Activated CD4-positive, alpha-beta T cell treated with anti-CD3 and anti-CD28 coated beads, Interleukin-10, Interleukin-2, amounts not matched to agents 100 ng/mL and 50 ng/mL, durations not matched to agents 16 hours and 8 hours (primary cell): ENCODE measurements at regions not wholly inside any gene's neighbourhood (a gene's known extent, or its start where the extent isn't known, plus 50 kb on each side); places are given as distances from the start of the nearest gene placed in this dataset.

Experiments used
- DNase-seq: peaks from one replicate; pipeline ENCODE4 v3.0.0-alpha.2; 2020

GRCh38 chr4:98758182-98758581 lies 99.8 kb upstream of the TSPAN5 start:
- DNase-seq = no peak

GRCh38 chr4:98754736-98755135 lies 96.3 kb upstream of the TSPAN5 start:
- no peak for DNase-seq

GRCh38 chr4:98749206-98749605 lies 90.8 kb upstream of the TSPAN5 start:
- no peak for DNase-seq

GRCh38 chr4:98748609-98749008 lies 90.2 kb upstream of the TSPAN5 start:
- no peak for DNase-seq

GRCh38 chr4:98747393-98748091 lies 89.1 kb upstream of the TSPAN5 start:
- DNase-seq = no peak

GRCh38 chr4:98746936-98747335 lies 88.5 kb upstream of the TSPAN5 start:
- no peak for DNase-seq

- DNase-seq = no peak
These were observed 88.1 kb upstream of the TSPAN5 start for GRCh38 chr4:98746530-98746929.

- DNase-seq = no peak
These were observed 87.0 kb upstream of the TSPAN5 start for GRCh38 chr4:98745366-98745765.

- no peak for DNase-seq
These were observed 86.2 kb upstream of the TSPAN5 start for GRCh38 chr4:98744372-98745150.

- DNase-seq = no peak
These were observed 83.5 kb upstream of the TSPAN5 start for GRCh38 chr4:98741952-98742351.

GRCh38 chr4:98739751-98740150 lies 81.3 kb upstream of the TSPAN5 start:
- DNase-seq = no peak

- DNase-seq = no peak
These were observed 75.2 kb upstream of the TSPAN5 start for GRCh38 chr4:98733601-98734000.

- no peak for DNase-seq
These were observed 70.5 kb upstream of the TSPAN5 start for GRCh38 chr4:98728871-98729270.

GRCh38 chr4:98728433-98728832 lies 70.0 kb upstream of the TSPAN5 start:
- DNase-seq = no peak

- DNase-seq = no peak
These were observed 63.6 kb upstream of the TSPAN5 start for GRCh38 chr4:98722000-98722399.

- DNase-seq = no peak
These were observed 62.6 kb upstream of the TSPAN5 start for GRCh38 chr4:98720871-98721480.

GRCh38 chr4:98716796-98717195 lies 58.4 kb upstream of the TSPAN5 start:
- no peak for DNase-seq

GRCh38 chr4:98712607-98713006 lies 54.2 kb upstream of the TSPAN5 start:
- no peak for DNase-seq

GRCh38 chr4:98711526-98711925 lies 53.1 kb upstream of the TSPAN5 start:
- DNase-seq = no peak

GRCh38 chr4:98710831-98711230 lies 52.4 kb upstream of the TSPAN5 start:
- DNase-seq = no peak
